NCI-H510A (cell line): ENCODE measurements at regions not wholly inside any gene's neighbourhood (a gene's known extent, or its start where the extent isn't known, plus 50 kb on each side); places are given as distances from the start of the nearest gene placed in this dataset.
"Not testable (repeated sequence)": the region's sequence is repeated elsewhere in the genome, so short reads cannot be mapped to it uniquely, and the experiment has no call there.

Experiments used
- DNase-seq: peaks from one replicate; lab custom pipeline; 2025; lab: John Stamatoyannopoulos, UW

DNA sequence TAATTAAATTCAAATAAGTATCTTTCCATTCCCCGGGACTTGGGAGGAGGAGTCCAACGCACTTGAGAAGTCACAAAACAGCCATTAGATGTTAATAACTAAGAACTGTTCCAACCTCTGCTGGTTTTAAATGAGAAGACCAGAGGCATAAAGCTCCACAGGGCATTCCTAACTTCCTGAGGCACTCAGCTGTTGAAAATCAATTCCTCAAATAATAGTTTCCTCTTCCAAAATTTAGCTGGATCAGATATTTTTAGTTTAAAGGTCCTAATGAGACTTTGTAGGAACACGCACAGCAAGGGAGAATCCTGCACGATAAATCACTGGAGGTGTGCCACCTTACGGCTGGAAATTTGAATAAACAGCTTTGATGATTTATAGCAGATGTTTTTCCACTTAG, 504.3 kb upstream of the ZFP42 start:
- DNase-seq, result no peak

DNA sequence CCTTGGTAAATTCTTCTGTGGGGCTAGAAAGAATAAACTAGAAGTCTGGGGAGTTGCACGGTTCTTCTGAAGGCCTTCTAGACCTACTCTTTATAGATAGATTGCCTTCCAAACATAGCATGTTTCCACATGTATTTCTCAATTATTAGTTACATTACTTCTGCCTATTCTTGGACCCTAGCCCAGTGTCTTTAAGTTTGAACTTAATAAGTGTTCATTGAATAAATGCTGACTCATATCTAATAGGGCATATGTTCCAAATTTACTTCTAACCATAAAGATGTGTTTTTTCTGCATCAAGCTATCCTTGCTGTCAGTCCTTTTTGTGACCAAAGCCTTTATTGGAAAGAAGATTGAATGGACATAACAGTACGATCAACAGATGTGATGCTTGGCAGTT, 503.6 kb upstream of the ZFP42 start:
- DNase-seq, result no peak

DNA sequence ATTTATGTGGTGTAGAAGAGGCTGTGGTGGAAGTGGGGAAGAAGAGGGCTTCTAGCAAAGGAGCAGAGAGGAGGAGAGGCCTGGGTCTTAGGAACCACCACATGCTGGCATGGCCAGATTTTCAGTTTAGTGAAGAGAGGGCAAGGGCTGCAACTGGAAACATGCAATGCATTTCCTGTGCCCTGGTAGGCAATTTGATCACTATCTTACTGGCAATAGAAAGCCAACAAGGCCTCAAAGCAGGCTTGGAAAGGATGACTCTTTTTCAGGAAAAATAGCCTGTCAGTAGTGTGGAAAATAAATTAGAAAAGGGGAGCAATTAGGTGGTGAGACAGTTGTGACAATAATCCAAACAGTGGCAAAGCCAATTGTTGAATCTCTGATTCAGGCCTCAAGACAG, 501.9 kb upstream of the ZFP42 start:
- no peak for DNase-seq

DNA sequence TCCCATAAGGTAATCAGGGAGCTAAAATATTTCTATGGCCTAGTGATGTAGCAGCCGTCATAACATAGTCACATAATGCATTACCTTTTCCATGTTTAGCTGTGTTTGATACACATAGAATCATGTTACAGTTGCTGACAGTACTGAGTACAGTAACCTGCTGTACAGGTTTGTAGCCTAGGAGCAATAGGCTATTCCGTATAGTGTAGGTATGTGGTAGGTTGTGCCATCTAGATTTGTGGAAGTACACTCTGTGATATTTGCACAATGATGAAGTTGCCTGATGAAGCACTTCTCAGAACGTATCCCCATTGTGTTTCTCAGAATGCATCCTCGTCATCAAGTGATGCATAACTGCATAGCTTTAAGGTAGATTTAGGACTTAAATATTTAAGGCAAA, 495.6 kb upstream of the ZFP42 start:
- DNase-seq, result no peak

DNA sequence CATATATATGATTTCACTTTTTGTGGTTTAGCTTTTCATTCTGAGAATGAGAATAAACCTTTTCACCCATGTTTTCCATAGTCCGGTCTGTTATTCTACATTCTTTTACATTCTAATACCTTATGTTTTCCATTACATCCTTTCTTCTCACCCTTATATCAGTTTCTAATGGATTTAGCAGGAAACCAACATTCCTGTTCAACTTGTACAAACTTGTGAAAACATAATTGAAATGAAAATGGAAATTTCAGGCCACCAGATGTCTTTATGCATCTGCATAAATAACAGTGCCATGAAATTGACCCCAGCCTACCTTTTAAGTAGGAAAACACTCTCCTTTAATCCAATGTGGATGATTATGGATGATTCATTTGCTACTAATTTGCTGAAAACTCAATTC, 494.8 kb upstream of the ZFP42 start:
- no peak for DNase-seq

DNA sequence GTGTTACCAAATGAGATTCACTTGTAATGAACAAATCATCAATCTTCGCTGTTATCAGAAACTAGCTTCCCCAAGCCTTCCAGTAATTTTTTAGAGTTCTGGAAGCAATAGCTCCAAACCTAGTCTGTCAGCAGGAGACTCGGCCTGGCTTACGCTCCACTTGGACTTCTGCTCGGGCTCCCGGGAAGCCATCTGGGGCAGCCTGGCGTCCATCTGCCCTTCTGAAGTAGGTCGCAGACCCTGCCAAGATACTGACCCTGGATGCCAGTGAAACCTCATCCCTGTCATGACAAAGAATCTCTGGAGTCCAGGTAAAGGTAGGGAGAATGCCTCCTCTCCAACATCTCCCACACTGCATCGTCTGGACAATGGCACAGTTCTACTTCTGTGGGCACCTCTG, 493.8 kb upstream of the ZFP42 start:
- DNase-seq, result no peak

DNA sequence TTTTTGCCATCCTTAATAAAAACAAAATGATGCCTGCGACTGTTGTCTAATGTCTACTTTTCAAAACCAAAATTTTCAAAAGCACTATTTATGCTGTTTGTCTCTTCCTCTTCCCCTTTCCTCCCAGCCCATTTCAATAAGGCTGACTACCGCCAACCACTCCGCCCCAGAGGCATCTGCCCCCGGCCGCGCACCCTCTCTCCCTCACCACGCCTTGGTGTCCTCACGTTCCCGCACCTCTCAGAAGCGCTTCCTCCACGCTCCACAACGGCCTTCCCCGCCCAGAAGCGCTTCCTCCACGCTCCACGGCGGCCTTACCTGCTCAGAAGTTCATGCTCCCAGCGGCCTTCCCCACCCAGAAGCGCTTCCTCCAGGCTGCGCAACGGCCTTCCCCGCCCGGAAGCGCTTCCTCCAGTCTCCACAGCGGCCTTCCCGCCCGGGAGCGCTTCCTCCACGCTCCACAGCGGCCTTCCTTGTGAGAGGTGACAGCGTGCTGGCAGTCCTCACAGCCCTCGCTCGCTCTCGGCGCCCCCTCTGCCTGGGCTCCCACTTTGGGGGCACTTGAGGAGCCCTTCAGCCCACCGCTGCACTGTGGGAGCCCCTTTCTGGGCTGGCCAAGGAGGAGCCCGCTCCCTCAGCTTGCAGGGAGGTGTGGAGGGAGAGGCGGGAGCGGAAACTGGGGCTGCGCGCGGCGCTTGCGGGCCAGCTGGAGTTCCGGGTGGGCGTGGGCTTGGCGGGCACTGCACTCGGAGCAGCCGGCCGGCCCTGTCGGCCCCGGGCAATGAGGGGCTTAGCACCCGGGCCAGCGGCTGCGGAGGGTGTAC, 490.4 kb upstream of the ZFP42 start:
- no peak for DNase-seq

DNA sequence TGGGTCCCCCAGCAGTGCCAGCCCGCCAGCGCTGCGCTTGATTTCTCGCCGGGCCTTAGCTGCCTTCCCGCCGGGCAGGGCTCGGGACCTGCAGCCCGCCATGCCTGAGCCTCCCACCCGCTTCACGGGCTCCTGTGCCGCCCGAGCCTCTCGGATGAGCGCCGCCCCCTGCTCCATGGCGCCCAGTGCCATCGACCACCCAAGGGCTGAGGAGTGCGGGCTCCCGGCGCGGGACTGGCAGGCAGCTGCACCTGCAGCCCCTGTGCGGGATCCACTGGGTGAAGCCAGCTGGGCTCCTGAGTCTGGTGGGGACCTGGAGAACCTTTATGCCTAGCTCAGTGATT, 489.8 kb upstream of the ZFP42 start:
- not testable (repeated sequence) for DNase-seq

DNA sequence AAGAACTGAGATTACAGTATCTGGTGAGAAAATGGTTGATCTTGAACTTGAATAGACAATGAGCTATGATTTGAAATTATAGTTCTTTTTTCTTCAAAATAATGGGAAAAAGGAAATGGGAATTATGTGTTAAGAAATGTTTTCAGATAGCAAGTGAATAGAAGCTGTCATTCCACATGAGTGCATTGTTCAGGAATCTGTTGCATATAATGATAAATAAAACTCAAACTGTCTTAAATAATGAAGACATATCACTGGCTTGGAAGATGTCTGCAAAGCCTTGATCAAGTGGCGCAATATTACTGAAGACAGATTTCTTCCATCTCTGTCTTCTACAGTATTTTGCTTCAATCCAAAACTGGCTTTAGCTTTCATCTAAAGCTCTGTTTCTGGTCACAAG, 479.3 kb upstream of the ZFP42 start:
- no peak for DNase-seq

DNA sequence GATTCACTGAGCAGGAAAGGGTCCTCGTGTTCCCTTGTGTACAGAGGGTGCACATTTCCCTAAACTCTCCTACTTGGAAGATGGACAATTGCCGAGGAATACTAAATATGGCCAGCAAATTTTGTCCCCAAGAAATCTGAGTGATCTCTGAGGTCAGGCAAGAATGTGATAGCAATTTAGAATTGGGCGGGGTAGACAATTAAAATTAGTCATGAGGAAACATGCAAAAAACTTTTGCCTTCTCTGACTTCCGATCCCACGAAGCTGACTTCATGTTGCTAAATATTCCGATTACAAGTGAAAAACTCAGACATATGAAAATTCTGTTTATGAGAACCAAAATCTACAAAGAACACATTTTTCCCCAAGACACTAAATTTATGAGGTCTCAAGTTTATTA, 453.9 kb upstream of the ZFP42 start:
- no peak for DNase-seq

DNA sequence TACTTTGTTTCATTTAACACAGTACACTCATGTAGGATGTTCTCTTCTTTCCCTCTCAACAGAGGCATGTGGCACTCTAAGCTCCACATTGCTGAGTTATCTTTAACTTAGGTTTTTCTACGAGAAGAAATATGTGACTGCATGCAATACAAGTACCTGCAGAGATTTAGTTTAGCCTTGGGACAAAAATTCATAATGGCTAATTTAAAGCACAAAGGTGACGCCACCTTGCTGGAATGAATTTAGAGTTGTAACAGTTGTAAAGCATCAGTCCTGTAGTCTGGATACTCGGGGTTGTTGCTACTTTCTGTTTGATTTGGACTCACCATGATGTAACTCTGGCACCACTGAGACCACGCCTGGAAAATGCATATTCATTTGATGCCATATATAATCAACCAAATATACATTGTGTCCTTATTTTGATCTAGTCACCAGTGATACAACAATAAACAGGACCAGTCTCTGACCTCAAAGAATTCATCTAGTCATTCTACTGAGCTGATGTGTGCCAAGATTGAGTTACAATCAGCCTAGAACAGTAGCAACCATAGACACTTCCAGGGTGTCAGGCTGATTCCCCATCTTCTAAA, 451.0 kb upstream of the ZFP42 start:
- no peak for DNase-seq

DNA sequence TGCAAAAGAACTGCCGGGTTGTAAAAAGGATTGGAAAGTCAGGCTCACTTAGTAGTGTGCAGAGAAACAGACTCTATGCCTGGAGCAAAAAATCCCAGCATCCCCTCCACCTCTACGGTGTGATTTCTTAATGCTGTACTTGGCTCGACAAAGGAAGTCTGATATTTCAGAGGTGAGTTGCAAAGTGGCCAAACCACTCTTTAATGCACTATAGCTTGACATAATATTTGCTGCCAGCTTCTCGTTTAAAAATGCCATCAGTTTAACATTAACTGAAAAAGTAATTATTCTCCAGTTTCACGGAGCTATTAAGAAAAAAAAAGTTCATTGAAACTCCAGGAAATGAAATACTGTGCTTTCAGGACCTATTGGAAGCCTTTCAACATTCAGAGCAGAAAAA, 448.3 kb upstream of the ZFP42 start:
- no peak for DNase-seq

DNA sequence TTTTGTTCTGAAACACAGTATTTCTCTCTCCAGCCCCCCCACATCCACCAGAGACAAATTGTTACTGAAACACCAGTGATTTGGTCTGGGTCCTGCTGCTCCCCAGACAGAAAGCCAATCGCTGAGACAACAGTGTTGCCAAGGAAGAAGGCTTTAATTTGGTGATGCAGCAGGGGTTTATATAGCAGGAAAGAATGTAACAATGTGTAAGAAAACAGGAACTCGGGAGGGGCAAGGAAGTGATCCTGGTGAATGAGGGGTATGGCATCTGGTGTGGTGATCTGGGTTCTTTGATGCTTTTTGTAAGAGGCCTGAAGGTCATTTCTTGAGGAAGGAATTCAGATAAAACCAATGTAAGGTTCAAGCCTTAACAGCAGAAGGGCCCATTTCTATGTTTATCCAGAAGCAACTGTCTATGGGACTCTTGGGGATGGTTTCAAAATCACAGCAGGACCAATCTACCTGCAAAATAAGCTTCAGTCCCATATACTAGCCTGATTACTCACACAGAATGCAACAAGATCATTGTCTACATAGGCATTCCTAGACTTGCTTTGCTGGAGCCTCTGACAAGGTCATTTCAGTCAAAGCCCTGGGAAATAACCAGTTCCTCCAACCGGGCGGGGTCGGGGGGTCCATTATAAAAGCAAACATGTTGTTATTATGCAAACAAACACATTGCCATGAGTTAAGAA, 445.2 kb upstream of the ZFP42 start:
- no peak for DNase-seq

DNA sequence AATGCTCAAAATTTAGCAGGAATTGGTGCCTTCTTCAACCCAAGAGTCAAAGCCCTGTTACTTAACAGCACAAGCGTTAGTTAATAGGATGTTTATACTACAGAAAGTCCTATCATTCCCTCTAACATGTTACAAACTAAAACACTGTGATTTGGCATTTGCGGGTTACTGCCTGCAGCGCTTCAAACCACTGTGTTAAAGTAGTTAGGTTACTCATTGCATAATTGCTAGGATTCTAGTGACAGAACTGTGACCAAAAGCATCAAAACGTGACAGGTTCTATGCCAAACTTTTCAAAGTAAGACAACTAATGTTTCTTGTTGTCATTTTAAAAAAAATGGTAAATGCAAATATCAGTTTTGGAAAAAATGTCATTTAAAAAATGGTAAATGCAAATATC, 442.8 kb upstream of the ZFP42 start:
- no peak for DNase-seq

DNA sequence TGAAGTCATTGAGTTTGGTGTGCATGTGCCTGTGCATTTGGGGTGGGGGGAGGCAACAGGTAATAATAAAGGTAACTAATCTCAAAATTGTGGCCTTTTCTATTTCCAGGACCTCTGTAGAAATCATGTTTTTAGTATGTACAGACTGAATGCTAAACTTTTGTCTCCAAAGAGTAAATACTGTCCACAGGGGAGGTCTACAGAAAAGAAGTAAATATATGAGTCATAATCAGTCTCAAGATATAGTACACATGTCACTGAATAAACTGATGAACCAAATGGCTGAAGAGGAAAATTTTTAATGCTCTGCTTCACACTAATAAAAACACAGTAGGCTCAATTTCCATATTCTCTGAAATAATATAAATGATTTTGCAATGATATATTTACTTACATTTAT, 440.4 kb upstream of the ZFP42 start:
- no peak for DNase-seq

DNA sequence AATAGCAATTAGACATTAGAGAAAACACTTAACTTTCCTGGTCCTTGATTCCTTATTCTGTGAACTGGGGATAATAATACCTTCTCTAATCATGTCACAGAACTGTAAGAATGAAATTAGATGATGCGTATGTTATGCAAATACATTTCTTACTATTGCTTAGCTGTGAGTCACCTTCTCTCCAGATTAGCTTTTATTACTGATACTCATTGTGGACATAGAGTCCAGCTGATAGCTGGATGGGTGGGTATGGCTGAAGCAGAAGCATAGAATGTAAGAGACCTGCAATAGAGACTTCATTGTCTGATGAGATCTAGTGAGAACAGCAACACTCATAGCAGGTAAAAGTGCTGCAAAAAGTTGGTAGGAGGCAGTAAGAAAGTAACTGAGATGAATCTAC, 437.2 kb upstream of the ZFP42 start:
- no peak for DNase-seq

DNA sequence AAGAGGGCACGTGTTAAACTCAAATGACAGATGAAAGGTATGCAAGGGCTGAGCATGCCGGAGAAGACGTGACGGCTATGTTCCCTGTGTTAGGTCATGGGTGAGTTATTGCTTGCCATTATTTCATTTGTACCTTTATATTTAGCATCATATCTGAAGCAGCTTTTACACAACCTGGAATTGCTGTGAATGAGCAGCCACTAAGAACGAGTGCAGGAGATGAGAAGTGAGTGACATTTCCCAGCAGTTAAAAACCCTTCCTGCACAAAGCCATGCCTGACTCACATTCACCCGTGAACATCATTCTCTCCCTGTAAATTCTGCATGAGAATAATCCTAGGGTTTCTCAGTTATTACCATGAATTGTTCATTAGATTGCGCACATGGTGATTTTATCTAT, 433.2 kb upstream of the ZFP42 start:
- no peak for DNase-seq

DNA sequence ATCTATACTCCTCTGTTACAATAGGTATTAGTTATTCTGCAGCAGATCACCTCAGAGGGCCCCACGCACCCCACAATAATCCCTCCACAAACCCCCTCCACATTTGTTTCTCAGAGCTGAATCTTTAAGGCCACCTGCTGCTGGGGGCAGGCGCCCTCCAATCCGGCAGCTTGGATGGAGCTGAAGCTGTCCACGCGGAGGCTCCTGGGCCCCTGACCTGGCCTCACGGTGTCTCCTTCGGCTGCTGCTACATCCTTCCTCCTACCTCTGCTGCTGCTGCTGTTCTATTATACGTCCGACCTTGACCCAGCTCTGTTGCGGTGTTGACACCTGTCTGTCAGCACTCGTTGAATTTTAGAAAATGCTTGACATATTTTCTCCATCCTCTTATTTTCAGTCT, 430.2 kb upstream of the ZFP42 start:
- no peak for DNase-seq

DNA sequence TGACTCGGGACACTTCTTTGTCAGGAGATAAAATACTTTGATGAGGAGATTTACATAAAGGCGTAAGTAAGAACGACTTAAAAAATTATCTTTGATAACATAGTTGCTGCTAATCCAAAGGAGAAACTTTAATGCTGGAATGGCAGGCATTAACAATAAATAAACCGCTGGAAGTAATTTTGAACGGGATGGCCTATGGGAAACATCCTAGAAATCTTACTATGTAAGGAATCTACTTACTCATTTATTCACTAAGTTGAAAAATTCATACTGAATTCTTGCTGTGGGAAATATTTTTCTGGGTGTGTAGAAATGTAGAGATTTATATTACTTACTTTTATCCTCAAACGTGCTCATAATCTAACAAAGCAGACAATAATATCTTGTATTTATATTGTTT, 425.7 kb upstream of the ZFP42 start:
- DNase-seq, result no peak

DNA sequence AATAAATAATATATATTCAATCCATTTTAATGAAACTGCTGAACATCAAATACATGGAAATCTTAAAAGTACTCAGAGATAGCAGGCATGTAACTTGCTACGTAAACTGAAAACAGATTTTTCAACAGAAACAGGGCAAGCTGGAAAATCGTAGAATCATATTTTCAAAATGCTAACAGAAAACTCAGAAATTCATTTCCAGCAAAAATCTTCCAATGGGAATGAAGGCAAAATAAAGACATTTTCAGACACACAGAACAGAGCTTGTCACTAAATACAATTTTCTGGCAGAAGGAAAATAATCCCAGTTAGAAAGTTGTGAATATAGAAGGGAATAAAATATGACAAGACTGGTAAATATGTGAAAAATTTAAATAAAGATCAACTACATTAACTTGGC, 419.9 kb upstream of the ZFP42 start:
- DNase-seq, result no peak

DNA sequence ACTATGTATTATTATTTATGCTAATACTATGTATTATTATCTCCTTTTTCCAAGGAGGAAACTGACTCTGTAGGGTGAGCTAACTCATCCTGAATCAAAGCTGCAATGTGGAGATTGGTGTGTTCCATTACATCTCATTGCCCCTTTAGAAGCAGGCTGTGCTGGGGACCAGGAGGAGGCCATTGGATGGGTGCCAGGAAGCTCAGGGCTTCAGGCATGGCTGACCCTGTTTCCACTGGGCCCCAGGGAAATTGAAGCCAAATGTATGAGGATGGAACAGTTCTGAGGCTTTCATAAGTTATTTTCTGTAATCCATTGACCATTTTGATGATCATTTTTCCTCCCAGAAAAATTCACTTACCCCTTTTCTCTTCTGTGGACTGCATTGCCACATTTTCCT, 418.8 kb upstream of the ZFP42 start:
- DNase-seq, result no peak

DNA sequence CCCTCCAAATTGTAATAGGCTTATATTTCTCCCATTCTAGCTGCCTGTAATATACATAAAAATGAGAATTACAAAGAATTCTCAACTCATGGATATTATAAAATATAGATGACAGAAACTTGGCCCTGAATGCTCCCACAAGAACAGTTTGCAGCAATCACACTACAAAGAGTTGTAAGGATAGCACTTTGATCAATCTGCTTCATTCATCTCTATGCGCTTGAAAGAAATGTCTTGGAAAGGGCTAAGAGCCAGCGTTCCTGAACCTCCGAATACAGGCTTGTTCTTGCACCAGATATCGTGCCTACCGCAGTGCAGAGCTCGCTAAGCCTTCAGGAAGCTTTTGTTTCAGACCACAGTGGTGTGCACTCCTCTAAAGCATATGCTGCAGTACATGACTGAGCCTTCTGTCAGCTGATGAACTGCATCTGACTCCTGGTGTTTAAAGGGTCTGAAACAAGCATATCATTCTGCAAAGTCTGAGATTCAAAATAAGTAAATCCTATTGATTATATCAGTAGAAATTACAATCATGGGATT, 417.6 kb upstream of the ZFP42 start:
- no peak for DNase-seq

DNA sequence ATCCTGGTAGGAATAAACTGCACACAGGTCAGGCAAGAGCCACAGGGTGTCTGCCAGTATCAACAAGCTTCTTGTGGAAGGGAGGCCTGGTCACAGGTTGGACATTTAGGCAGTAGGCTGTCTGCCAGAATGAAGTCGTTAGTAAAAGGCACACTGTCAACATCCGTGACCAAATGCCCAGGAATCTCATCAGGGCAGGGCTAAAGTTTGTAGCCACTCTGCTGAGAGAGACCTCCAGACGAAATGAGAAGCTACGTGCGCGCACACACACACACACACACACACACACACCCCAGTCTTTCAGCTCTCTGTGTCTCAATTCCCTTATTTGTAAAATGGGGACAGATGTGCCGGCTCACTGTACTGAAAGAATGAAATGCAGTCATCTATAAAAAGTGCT, 408.7 kb upstream of the ZFP42 start:
- no peak for DNase-seq
